Mesothelial cell of epicardium (in vitro differentiated cells): ENCODE measurements at regions not wholly inside any gene's neighbourhood (a gene's known extent, or its start where the extent isn't known, plus 50 kb on each side); places are given as distances from the start of the nearest gene placed in this dataset.

Experiments used
- DNase-seq, 2 experiments: peaks; one replicate each; pipeline ENCODE4 v3.0.0; 2021; ENCODE audit warnings: low spot score in 2 of 2; ENCODE audit not compliant: unreplicated experiment in 2 of 2
- H3K27ac Mint-ChIP-seq: 2 replicates; pipeline ENCODE4 v1.8.0; 2021; ENCODE audit warnings: mixed read lengths
- H3K27me3 Mint-ChIP-seq: 2 replicates; pipeline ENCODE4 v1.8.0; 2021; ENCODE audit warnings: low read depth, mixed read lengths
- H3K36me3 Mint-ChIP-seq: 2 replicates; pipeline ENCODE4 v1.8.0; 2021; ENCODE audit warnings: mixed read lengths
- H3K4me1 Mint-ChIP-seq: 2 replicates; pipeline ENCODE4 v1.8.0; 2021; ENCODE audit warnings: mixed read lengths
- H3K4me3 Mint-ChIP-seq: 2 replicates; pipeline ENCODE4 v1.8.0; 2021; ENCODE audit warnings: mild to moderate bottlenecking, moderate library complexity, mixed read lengths
- H3K9me3 Mint-ChIP-seq: 2 replicates; pipeline ENCODE4 v1.8.0; 2021; ENCODE audit warnings: mixed read lengths
- TF ChIP-seq, protein P1 (sequence below): fragments of 200-600 bp; sonication (generic); IDR thresholded peaks from one replicate; pipeline ENCODE4 v1.5.0; 2021; ENCODE audit warnings: antibody characterized with exemption; ENCODE audit not compliant: unreplicated experiment

DNA sequence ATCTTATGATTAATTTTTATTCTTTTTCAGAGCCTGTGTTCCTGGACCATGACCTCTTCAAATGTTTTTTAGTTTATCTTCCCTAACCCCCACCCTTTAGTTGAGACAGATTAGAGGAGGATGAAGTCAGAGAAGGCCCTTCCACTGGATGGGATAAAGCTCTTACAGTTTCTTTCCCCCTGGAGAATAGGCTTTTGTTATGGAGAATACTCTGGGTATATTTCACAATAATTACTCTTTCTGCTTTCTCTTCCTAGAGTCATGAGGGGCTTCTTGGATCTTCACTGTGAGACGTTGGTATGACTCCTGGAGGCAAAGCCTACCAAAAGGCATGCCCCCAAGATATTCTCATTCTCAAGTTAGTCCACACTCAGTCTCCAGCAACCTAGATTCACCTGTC, 144.4 kb upstream of the THRB start:
- no peaks in the 10 kb centered on the region for H3K36me3 Mint-ChIP-seq
- H3K4me3 Mint-ChIP-seq, result no peak overlapping the region
- H3K27ac Mint-ChIP-seq, result no peak overlapping the region
- peaks cover 1% of the 10 kb centered on the region for H3K27me3 Mint-ChIP-seq
- peaks cover 30% of the 10 kb centered on the region for H3K9me3 Mint-ChIP-seq
- TF ChIP-seq, protein P1, sequence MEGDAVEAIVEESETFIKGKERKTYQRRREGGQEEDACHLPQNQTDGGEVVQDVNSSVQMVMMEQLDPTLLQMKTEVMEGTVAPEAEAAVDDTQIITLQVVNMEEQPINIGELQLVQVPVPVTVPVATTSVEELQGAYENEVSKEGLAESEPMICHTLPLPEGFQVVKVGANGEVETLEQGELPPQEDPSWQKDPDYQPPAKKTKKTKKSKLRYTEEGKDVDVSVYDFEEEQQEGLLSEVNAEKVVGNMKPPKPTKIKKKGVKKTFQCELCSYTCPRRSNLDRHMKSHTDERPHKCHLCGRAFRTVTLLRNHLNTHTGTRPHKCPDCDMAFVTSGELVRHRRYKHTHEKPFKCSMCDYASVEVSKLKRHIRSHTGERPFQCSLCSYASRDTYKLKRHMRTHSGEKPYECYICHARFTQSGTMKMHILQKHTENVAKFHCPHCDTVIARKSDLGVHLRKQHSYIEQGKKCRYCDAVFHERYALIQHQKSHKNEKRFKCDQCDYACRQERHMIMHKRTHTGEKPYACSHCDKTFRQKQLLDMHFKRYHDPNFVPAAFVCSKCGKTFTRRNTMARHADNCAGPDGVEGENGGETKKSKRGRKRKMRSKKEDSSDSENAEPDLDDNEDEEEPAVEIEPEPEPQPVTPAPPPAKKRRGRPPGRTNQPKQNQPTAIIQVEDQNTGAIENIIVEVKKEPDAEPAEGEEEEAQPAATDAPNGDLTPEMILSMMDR, result no peak
- DNase-seq, result no peak
- H3K4me1 Mint-ChIP-seq, result peaks cover 2% of the 10 kb centered on the region

DNA sequence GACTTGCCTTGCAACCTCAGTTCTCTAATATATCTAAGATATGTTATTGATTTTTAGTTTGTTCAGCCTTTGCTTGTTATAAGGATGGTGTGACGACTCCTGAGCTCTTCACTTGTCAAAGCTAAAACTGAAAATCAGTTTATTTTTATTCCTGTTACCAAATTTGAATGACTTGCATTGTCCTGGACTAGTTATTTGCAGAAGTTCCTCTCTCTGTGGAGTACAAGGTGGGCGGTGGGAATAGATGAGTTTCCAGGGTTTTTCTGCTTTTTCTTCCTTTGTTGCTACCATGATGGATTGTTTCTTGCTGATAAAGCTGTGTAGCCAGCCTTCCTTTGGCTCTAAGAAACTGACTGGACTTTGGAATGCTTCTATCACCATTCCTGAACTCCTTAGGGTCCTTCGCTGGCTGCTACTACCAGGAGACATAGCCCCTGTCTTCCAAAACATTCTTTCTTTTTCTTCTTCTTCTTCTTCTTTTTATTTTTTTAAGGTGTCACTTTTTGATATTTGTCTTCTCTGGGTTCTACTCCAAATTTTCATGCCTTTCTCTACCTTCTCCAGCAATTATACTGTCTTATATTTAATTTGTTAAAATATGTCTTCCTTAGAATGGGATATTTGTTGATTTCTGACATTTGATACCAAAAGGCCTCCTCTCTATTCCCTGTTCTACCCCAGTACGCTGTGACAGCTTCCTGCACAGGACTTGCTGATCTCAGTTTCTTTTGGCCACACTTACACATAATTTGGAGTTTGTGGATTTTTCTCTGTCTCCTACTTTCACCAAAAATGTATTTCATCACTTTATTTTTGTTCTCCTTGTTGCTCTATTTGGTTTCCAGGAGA, 145.1 kb upstream of the THRB start:
- TF ChIP-seq, protein P1, result no peak
- Mint-ChIP-seq H3K4me1 (peaks cover 2% of the 10 kb centered on the region), H3K4me3 (no peak overlapping the region), H3K27ac (no peak overlapping the region), H3K9me3 (peaks cover 25% of the 10 kb centered on the region), H3K36me3 (no peaks in the 10 kb centered on the region), H3K27me3 (peaks cover 3% of the 10 kb centered on the region)
- no peak for DNase-seq

DNA sequence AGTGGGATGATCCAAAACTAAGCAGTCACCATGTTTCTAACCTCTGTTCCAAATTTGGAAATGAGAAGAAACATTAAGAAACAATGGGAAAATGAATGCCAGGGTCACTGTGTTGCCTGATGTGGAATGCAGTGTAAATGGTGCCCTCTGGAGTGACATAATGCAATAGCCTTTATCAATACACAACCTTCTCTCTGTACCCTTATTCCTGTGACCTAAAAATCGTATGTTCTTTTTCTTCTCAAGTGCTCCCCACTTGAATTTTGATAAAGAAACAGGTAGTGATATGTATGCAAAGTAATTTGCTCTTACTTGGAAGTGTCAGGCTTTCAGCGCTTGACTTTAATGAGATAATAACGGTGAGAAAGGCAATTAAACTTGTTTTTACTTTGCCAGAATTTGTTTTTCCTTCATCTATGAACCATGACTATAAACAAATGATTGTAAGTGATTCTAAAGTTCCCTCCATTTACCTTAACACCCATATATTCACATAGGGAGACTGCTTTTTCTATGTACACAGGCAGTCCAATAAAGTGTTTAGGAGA, 145.8 kb upstream of the THRB start:
- peaks cover 2% of the 10 kb centered on the region for H3K4me1 Mint-ChIP-seq
- DNase-seq, result no peak
- TF ChIP-seq, protein P1, result no peak
- peaks cover 19% of the 10 kb centered on the region for H3K9me3 Mint-ChIP-seq
- H3K36me3 Mint-ChIP-seq, result no peaks in the 10 kb centered on the region
- H3K27me3 Mint-ChIP-seq, result peaks cover 4% of the 10 kb centered on the region
- no peak overlapping the region for H3K27ac Mint-ChIP-seq
- no peak overlapping the region for H3K4me3 Mint-ChIP-seq

DNA sequence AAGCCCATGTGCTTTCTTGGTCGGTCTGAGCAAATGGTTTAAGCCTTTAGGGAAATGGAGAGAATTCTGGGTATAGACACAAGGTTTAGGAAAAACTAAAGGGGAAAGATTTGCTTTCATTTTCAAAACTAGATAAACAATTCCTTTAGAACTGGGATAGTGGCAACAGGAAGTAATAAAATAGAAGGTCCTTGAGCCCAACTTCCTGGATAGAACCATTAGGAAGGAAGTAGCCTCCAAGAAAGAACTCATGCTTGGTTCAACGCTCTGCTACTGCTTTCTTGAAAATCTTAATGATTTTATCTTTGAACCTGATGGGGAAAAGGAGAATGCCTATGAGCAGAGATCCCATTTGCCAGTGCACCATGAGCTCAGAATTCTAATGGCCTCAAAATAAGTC, 147.0 kb upstream of the THRB start:
- peaks cover 4% of the 10 kb centered on the region for H3K27me3 Mint-ChIP-seq
- H3K4me3 Mint-ChIP-seq, result no peak overlapping the region
- peaks cover 2% of the 10 kb centered on the region for H3K4me1 Mint-ChIP-seq
- H3K9me3 Mint-ChIP-seq, result peaks cover 9% of the 10 kb centered on the region
- H3K36me3 Mint-ChIP-seq, result no peaks in the 10 kb centered on the region
- H3K27ac Mint-ChIP-seq, result no peak overlapping the region
- no peak for DNase-seq
- TF ChIP-seq, protein P1, result no peak

DNA sequence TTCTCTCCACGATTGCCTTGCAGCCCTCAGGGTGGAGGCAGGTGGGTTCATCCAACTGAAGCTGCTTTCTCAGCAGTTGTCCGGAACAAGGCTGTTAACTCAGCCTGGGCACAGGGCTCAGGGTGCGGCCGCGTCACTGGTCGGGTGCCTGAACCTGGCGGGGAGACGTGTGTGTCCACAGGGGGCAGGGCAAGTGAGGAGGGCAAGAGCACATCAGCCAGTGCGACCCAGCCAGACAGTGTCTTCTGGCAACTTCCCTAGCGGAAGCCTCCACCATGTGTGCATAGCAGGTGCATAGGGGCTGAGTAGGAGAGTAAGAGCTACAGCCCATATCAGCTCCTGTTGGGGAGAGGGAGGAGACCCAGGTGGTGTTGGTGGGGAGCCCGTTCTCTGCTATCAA, 150.4 kb upstream of the THRB start:
- TF ChIP-seq, protein P1, result no peak
- Mint-ChIP-seq H3K36me3 (no peaks in the 10 kb centered on the region), H3K4me1 (no peaks in the 10 kb centered on the region), H3K27ac (no peak overlapping the region), H3K9me3 (no peaks in the 10 kb centered on the region), H3K4me3 (no peak overlapping the region), H3K27me3 (peaks cover 3% of the 10 kb centered on the region)
- no peak for DNase-seq
